HG03108 (cell line): ENCODE measurements at regions not wholly inside any gene's neighbourhood (a gene's known extent, or its start where the extent isn't known, plus 50 kb on each side); places are given as distances from the start of the nearest gene placed in this dataset.
A peak's percentile ranks its signal among the peaks of the same experiment; 100 is the strongest.

ENCODE experiments used
- ATAC-seq: cut with Tn5 transposase; IDR thresholded peaks from one replicate; pipeline ENCODE4 v1.9.1; 2021; ENCODE audit warnings: moderate library complexity; ENCODE audit not compliant: unreplicated experiment

- no peak for ATAC-seq
Measured at GRCh38 chrX:148354916-148355315, 145.5 kb upstream of the AFF2 start.

DNA sequence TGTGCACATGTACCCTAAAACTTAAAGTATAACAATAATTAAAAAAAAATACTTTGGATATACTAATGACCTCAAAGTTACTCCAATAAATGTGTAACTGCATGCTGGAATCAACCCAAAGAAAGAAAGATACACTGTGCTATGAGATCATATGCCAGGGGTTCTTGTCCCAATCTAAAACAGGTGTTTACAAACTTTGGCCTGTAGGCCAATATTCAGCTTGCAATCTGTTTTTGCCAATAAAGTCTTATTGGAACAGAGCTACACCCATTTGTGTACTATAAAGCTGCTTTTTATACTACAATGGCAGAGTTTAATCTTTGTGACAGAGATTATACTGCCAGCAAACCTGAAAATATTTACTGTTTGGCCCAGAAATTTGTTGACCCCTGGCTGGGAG is 138.8 kb upstream of the AFF2 start:
- no peak for ATAC-seq

GRCh38 chrX:148363471-148364235 is 136.8 kb upstream of the AFF2 start:
- ATAC-seq: no peak

GRCh38 chrX:148365233-148365632 is 135.2 kb upstream of the AFF2 start:
- no peak for ATAC-seq

DNA sequence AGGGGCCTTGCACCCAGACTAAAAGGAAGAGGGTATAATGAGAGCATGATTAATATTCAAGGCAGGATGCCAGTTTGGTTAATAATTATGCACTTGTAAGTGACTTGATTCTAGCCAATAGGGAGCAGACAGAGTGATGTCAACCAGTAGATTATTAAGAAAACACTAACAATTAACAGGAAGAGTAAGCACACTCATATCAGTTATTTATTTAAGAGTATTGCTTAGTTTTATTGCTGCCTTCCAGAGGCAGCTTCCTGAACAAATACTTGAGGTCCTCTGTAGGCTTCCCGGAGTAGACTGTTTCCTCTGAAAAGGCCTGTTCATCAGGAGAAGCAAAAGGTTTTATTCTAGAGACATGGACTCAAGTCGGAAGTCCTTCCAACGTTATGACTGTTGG is 129.1 kb upstream of the AFF2 start:
- no peak for ATAC-seq

DNA sequence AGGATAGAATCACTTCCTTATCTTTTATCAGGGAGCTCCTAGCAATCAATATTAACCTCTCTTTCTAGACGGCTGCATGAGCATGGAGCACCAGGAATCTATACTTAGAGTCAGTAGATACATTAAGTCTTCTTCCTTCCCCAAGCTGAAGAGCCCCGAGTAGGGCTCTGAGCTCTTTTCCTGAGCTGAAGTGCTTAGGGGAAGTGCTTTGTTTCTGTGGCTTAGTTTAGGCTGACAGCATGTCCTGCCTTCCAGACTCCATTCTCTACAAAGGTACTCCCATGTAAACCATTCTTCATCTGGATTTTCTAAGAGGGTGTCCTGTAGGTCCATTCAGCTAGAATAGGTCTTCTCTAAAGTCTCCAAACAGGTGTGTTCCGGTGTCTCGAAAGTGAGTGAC is 127.5 kb upstream of the AFF2 start:
- no peak for ATAC-seq

- no peak for ATAC-seq
Measured at GRCh38 chrX:148376342-148376741, 124.1 kb upstream of the AFF2 start.

DNA sequence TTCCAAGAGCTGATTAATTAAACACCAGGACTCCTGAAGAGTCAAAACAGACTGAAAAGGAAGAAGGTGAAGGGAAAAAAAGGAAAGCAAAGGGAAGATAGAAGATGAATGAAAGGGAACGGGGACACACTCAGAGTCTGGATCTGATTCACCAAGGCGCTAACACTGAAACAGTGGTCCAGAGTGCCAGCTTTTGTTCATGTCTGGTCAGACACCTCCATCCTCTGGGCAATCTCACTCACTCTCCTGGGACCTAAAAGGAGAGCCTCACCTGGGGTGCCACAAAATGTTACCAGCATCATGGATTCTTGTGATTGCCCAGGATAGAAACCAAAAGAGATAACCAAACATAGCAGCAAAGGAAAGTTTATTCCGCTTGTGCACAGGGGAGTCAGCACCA is 120.3 kb upstream of the AFF2 start:
- no peak for ATAC-seq

- peak; percentile 87 for ATAC-seq
Measured at GRCh38 chrX:148380650-148381561, 119.5 kb upstream of the AFF2 start.

DNA sequence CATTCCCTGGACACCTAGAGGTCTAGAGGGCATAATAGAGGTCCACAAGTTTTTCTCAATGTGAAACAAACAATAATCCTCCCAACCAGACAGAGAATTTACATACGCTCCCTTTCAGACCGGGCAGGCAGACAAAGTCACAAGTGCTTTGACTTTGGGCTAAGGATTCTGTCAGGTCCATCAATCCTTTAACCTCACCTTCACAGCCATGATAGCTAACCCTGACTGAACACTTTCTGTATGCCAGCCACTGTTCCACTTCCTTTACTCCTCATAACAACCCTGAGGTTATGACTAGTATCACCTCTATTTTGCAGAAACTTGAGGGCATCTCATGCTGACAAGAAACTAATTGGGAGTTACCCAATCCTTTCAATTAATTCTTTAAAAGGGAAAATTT is 118.8 kb upstream of the AFF2 start:
- peak; percentile 28 for ATAC-seq

DNA sequence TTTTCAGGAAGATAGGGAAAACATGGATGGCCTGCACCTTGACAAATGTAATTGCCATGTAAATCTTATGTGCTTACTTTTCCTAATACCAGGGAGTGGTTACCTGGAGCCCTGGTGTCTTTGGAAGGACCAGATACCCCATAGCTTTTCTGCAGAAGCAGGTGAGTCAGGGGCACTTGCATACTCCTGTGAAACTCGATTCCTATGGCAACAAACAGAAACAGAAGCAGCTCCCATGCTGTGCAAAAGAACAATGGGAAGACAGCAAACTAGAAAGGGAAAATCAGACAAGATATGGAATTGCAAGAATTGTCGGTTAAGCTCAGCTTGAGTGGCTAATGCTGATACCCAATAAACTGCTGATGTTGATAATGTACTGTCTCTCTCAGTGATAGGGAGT is 117.4 kb upstream of the AFF2 start:
- no peak for ATAC-seq

GRCh38 chrX:148385471-148385870 is 114.9 kb upstream of the AFF2 start:
- no peak for ATAC-seq

- no peak for ATAC-seq
Measured at GRCh38 chrX:148389629-148390028, 110.8 kb upstream of the AFF2 start.

DNA sequence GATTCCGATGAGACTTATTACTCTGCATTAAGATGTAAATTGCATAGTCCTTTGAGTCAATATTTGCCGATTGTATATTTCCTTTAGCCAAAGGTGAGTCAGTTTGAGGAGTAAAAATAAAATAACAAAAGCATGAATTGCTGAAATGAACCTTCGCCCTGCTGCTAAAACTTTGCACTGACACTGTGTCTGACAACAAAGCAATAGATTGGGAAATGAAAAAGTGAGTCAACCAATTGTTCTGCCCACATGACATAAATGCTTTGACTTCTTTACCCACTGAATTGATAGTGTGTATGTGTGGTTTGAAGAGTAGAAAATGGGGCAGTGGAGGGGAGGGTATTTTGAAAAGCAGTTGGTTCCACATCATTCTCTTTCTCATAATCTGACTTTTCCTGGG is 88.4 kb upstream of the AFF2 start:
- no peak for ATAC-seq

GRCh38 chrX:148416142-148416541 is 84.3 kb upstream of the AFF2 start:
- no peak for ATAC-seq

- no peak for ATAC-seq
Measured at GRCh38 chrX:148416931-148417330, 83.5 kb upstream of the AFF2 start.

GRCh38 chrX:148417934-148418333 is 82.5 kb upstream of the AFF2 start:
- no peak for ATAC-seq

DNA sequence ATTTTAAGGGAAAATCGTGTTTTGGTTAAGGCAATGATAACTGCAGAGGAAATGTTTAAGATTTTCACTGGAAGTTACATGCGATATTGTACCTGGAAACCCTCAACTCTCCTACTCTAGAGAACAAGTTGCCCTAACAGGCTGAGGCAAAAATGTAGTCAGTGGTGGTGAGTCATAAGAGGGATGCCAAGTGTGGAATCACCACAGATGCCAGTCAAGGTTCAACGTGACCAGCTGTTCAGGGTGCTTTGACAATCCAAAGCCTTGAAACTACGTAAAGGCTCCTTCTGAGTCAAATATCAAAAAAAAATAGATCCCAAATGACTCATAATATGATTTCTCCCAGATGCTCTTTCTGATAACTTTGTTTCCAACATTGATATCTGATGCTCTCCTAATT is 77.9 kb upstream of the AFF2 start:
- ATAC-seq: no peak

DNA sequence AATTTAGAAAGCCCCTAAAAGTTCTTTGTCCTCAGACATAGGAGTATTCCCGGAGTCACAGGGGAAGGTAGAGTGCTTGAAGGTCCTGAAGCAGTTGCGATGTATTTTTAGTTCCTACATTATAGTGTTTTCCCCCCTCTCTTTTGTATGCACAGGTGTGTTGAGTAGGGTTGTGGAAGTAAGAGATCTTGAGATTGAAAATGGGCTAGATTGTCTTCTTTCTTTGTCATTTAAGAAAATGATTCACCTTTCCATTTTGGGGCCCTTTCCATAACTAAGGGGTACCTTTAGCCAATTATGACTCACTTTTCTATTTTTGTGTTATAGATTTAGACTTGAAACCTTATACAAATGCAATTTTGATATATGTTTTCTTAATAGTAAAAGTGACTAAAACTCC is 75.8 kb upstream of the AFF2 start:
- ATAC-seq: no peak

DNA sequence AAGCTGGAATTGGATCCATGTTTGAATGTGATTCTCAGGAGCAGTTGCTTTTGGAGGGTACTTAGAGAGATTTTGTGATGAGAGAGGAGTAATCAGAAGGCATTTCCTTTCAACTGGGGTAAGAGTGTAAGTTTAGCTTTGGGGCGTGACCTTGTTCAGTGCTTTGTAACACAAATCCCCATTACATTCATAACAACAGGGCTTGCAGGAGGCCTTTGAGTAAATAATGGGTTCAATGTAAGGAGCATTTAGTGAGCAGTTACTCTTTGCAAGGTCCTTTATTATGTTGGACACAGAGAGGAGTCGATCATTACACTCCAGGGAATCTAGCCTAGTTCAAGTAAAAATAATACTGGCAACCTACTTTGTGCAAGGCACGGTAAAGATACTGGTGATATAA is 74.0 kb upstream of the AFF2 start:
- no peak for ATAC-seq

- no peak for ATAC-seq
Measured at GRCh38 chrX:148441387-148441786, 59.0 kb upstream of the AFF2 start.

DNA sequence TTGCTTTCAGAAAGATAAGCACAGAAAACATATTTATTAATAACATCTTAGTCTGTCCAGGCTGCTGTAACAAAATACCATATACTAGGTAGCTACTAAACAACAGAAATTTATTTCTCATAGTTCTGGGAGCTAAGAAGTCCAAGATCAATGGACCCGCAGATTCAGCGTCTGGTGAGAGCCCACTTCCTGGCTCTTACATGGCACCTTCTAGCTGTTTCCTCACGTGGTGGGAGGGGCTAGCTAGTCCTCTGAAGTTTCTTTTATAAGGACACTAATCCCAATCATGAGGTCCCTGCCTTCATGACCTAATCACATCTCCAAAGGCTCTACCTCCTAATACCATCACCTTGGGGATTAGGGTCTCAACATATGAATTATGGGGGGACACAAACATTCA is 57.2 kb upstream of the AFF2 start:
- ATAC-seq: no peak
